ENCODE measurements at regions not wholly inside any gene's neighbourhood (a gene's known extent, or its start where the extent isn't known, plus 50 kb on each side); places are given as distances from the start of the nearest gene placed in this dataset.

DNA sequence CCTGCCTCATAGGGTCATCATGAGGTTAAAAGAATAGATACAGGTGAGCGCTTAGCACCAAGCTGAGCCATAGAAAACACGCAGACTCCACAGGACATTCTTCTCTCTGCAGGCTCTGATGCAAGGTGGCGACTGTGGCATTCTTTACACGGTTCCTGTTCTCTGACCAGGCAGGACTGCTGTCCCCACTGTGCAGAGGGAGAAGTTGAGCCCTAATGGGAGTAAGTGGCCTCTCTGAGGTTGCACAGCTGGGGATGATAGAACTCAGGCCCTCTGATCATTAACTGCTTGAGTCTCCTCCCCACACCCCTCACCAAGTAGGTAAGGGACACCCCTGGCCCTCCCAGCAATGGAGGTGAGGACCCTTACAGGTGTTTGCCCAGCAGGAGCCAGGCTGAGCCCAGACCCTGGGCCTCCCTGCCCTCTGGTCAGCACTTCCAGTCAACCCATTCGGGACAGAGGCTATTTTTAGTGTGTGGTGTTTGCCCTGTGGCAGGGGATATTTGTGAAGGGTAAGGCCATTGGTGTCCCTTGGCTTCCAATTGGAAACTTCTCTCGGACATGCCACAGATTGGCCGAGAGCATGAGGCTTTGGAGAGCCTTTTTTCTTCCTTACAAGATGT lies 116.8 kb downstream of the VEGFA start:
- Histone ChIP-seq H3K27me3 (ENCODE audit: insufficient read depth, low read length) (no peaks in the 10 kb centered on the region), H2AFZ (ENCODE audit: low read depth, low read length, poor library complexity, severe bottlenecking) (no peak overlapping the region), H3K9me2 (ENCODE audit: insufficient read depth) (no peaks in the 10 kb centered on the region), H3K4me1 (ENCODE audit: control insufficient read depth in 1 of 2, insufficient read depth in 2 of 2, low read length in 2 of 2) (no peaks in the 10 kb centered on the region; a peak in 1 of 4 replicates), H3K36me3 (ENCODE audit: control insufficient read depth in 1 of 2, insufficient read depth in 2 of 2, low read length in 2 of 2) (no peaks in the 10 kb centered on the region), H3K27ac (ENCODE audit: low read depth, low read length) (no peak overlapping the region), H3K4me2 (ENCODE audit: low read length) (no peak overlapping the region), H3K9me3 (ENCODE audit: control insufficient read depth in 1 of 2, insufficient read depth in 1 of 2, low read depth in 1 of 2, low read length in 2 of 2) (no peaks in the 10 kb centered on the region), H3K79me2 (ENCODE audit: insufficient read depth, low read length) (no peaks in the 10 kb centered on the region), H3K9ac (ENCODE audit: low read length) (no peak overlapping the region), H3K4me3 (replicated peaks in 1 of 2; ENCODE audit: low read depth in 1 of 2, low read length in 2 of 2) (no peak overlapping the region), H4K20me1 (ENCODE audit: insufficient read depth) (no peaks in the 10 kb centered on the region)
- TF ChIP-seq POLR2AphosphoS5 (IDR thresholded peaks at IDR 0.05; ENCODE audit: low read depth, low read length) (no peak), ELF1 (IDR thresholded peaks at IDR 0.05; ENCODE audit: borderline replicate concordance, low read depth) (no peak), FOSL1 (IDR thresholded peaks at IDR 0.05; ENCODE audit: low read depth) (no peak), TCF7L2 (IDR thresholded peaks at IDR 0.05; ENCODE audit: borderline replicate concordance, extremely low read depth, insufficient read depth, insufficient read length) (no peak), SP1 (IDR thresholded peaks at IDR 0.05; ENCODE audit: low read depth) (no peak), ZFX (IDR thresholded peaks at IDR 0.05) (no peak), CBX3 (IDR thresholded peaks at IDR 0.05; ENCODE audit: low read depth) (no peak), ZNF274 (IDR thresholded peaks at IDR 0.05; ENCODE audit: low read depth, low read length) (no peak), SIN3A (IDR thresholded peaks at IDR 0.05; ENCODE audit: low read depth) (no peak), EZH2phosphoT487 (IDR thresholded peaks at IDR 0.05; ENCODE audit: borderline replicate concordance) (no peak), CEBPB (IDR thresholded peaks at IDR 0.05; ENCODE audit: low read depth) (no peak), POLR2A (IDR thresholded peaks at IDR 0.05; ENCODE audit: borderline replicate concordance, extremely low read depth, insufficient read depth, insufficient read length) (no peak), YY1 (IDR thresholded peaks at IDR 0.05; ENCODE audit: extremely low read depth, insufficient replicate concordance, low read depth, low read length) (no peak)
- TF ChIP-seq, protein P1, sequence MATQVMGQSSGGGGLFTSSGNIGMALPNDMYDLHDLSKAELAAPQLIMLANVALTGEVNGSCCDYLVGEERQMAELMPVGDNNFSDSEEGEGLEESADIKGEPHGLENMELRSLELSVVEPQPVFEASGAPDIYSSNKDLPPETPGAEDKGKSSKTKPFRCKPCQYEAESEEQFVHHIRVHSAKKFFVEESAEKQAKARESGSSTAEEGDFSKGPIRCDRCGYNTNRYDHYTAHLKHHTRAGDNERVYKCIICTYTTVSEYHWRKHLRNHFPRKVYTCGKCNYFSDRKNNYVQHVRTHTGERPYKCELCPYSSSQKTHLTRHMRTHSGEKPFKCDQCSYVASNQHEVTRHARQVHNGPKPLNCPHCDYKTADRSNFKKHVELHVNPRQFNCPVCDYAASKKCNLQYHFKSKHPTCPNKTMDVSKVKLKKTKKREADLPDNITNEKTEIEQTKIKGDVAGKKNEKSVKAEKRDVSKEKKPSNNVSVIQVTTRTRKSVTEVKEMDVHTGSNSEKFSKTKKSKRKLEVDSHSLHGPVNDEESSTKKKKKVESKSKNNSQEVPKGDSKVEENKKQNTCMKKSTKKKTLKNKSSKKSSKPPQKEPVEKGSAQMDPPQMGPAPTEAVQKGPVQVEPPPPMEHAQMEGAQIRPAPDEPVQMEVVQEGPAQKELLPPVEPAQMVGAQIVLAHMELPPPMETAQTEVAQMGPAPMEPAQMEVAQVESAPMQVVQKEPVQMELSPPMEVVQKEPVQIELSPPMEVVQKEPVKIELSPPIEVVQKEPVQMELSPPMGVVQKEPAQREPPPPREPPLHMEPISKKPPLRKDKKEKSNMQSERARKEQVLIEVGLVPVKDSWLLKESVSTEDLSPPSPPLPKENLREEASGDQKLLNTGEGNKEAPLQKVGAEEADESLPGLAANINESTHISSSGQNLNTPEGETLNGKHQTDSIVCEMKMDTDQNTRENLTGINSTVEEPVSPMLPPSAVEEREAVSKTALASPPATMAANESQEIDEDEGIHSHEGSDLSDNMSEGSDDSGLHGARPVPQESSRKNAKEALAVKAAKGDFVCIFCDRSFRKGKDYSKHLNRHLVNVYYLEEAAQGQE (IDR thresholded peaks at IDR 0.05; ENCODE audit: low read depth), result no peak
- TF ChIP-seq, protein P2, sequence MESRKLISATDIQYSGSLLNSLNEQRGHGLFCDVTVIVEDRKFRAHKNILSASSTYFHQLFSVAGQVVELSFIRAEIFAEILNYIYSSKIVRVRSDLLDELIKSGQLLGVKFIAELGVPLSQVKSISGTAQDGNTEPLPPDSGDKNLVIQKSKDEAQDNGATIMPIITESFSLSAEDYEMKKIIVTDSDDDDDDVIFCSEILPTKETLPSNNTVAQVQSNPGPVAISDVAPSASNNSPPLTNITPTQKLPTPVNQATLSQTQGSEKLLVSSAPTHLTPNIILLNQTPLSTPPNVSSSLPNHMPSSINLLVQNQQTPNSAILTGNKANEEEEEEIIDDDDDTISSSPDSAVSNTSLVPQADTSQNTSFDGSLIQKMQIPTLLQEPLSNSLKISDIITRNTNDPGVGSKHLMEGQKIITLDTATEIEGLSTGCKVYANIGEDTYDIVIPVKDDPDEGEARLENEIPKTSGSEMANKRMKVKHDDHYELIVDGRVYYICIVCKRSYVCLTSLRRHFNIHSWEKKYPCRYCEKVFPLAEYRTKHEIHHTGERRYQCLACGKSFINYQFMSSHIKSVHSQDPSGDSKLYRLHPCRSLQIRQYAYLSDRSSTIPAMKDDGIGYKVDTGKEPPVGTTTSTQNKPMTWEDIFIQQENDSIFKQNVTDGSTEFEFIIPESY (IDR thresholded peaks at IDR 0.05; ENCODE audit: extremely low read depth, insufficient replicate concordance, low read length), result no peak
- TF ChIP-seq, protein P3, sequence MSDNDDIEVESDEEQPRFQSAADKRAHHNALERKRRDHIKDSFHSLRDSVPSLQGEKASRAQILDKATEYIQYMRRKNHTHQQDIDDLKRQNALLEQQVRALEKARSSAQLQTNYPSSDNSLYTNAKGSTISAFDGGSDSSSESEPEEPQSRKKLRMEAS (IDR thresholded peaks at IDR 0.05), result no peak
- TF ChIP-seq, protein P4, sequence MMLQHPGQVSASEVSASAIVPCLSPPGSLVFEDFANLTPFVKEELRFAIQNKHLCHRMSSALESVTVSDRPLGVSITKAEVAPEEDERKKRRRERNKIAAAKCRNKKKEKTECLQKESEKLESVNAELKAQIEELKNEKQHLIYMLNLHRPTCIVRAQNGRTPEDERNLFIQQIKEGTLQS (IDR thresholded peaks at IDR 0.05), result no peak
- no peak for DNase-seq (ENCODE audit: low read depth, low spot score)
- BruUV-seq (replicated peaks), result no TSS peak
- intact Hi-C loops (cut with micrococcal nuclease), result no loop called here
- CTCF ChIA-PET, result no interaction called here
- POLR2A ChIA-PET, result no interaction called here
- RAD21 ChIA-PET (ENCODE audit: low non-redundant PET in 1 of 2, low total read pairs in 2 of 2, uncharacterized antibody in 2 of 2, unreplicated experiment in 2 of 2), result no interaction called here
- no peak for ATAC-seq

All from HCT116 (cell line).